Activated B cell treated with CpG ODN at 0.5 μM for 24 hours (primary cell): ENCODE measurements at regions not wholly inside any gene's neighbourhood (a gene's known extent, or its start where the extent isn't known, plus 50 kb on each side); places are given as distances from the start of the nearest gene placed in this dataset.

Experiments used
- ATAC-seq: fragments of 200-7000 bp; cut with Tn5 transposase; one replicate; pipeline ENCODE4 v1.10.0; 2021; ENCODE audit warnings: low read depth, mild to moderate bottlenecking, moderate library complexity
- CTCF ChIA-PET: fragments of 350-600 bp; sonication (Branson Sonifier 250); formaldehyde crosslinking; loops from one replicate; lab custom pipeline; 2021; ENCODE audit warnings: antibody characterized with exemption; lab: Charles Lee
- POLR2A ChIA-PET: fragments of 350-600 bp; sonication (Branson Sonifier 250); formaldehyde crosslinking; loops from one replicate; lab custom pipeline; 2021; ENCODE audit warnings: antibody characterized with exemption; lab: Charles Lee
- DNase-seq: peaks from one replicate; pipeline ENCODE4 v3.0.0; 2022
- H3K27ac Mint-ChIP-seq: one replicate; pipeline ENCODE4 v1.8.0; 2020; ENCODE audit warnings: mixed read lengths
- H3K27me3 Mint-ChIP-seq: one replicate; pipeline ENCODE4 v1.8.0; 2021; ENCODE audit warnings: mixed read lengths
- H3K36me3 Mint-ChIP-seq: one replicate; pipeline ENCODE4 v1.8.0; 2021; ENCODE audit warnings: low read depth, mixed read lengths
- H3K4me1 Mint-ChIP-seq: one replicate; pipeline ENCODE4 v1.8.0; 2021; ENCODE audit warnings: mixed read lengths
- H3K4me3 Mint-ChIP-seq: one replicate; pipeline ENCODE4 v1.8.0; 2020; ENCODE audit warnings: mild to moderate bottlenecking, mixed read lengths
- H3K9me3 Mint-ChIP-seq: one replicate; pipeline ENCODE4 v1.8.0; 2020; ENCODE audit warnings: mixed read lengths
- intact Hi-C: fragments of 100-400 bp; cut with micrococcal nuclease; formaldehyde crosslinking; loops from one replicate; pipeline ENCODE4 v1.15.1; 2024
- TF ChIP-seq, protein P1 (sequence below): fragments of 200-600 bp; IDR thresholded peaks from one replicate; pipeline ENCODE4 v1.8.0; 2022; ENCODE audit warnings: antibody characterized with exemption, mild to moderate bottlenecking

DNA sequence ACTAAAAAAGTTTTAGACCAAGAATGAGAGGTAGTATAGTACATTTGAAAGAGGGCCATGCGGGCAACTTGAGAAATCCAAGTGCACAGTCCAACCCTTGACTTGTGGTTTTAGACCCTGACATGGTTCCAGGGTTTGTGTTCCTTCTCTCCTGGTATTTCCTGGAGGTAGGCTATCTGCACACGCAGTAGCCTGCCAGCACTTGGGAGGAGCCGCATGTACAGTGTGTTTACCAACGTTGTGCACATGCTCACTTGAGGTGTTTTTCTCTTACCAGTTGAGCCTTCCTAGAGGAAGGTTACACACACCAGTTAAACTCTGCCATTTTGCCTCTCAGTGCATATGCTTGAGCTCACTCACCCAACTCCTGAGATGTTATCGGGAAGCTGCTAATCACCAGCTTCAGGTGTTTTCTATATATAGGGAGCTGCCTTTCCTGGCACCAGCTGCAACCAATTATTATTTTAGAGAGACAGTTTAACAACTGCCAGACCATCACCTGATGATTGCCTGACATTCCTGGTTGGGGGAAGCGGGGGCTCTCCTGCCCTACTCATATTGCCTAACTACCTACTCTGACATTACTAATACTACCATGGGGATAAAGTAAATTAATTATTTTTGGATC is 593.4 kb upstream of the TUSC1 start:
- no peaks in the 10 kb centered on the region for H3K9me3 Mint-ChIP-seq
- TF ChIP-seq, protein P1, sequence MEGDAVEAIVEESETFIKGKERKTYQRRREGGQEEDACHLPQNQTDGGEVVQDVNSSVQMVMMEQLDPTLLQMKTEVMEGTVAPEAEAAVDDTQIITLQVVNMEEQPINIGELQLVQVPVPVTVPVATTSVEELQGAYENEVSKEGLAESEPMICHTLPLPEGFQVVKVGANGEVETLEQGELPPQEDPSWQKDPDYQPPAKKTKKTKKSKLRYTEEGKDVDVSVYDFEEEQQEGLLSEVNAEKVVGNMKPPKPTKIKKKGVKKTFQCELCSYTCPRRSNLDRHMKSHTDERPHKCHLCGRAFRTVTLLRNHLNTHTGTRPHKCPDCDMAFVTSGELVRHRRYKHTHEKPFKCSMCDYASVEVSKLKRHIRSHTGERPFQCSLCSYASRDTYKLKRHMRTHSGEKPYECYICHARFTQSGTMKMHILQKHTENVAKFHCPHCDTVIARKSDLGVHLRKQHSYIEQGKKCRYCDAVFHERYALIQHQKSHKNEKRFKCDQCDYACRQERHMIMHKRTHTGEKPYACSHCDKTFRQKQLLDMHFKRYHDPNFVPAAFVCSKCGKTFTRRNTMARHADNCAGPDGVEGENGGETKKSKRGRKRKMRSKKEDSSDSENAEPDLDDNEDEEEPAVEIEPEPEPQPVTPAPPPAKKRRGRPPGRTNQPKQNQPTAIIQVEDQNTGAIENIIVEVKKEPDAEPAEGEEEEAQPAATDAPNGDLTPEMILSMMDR, result no peak
- H3K27ac Mint-ChIP-seq, result no peak overlapping the region
- no peak overlapping the region for H3K4me3 Mint-ChIP-seq
- no peak for ATAC-seq
- H3K4me1 Mint-ChIP-seq, result no peaks in the 10 kb centered on the region
- ChIA-PET POLR2A (no interaction called here), CTCF (no interaction called here)
- no peak for DNase-seq
- intact Hi-C loops, result no loop called here
- no peaks in the 10 kb centered on the region for H3K36me3 Mint-ChIP-seq
- no peaks in the 10 kb centered on the region for H3K27me3 Mint-ChIP-seq

DNA sequence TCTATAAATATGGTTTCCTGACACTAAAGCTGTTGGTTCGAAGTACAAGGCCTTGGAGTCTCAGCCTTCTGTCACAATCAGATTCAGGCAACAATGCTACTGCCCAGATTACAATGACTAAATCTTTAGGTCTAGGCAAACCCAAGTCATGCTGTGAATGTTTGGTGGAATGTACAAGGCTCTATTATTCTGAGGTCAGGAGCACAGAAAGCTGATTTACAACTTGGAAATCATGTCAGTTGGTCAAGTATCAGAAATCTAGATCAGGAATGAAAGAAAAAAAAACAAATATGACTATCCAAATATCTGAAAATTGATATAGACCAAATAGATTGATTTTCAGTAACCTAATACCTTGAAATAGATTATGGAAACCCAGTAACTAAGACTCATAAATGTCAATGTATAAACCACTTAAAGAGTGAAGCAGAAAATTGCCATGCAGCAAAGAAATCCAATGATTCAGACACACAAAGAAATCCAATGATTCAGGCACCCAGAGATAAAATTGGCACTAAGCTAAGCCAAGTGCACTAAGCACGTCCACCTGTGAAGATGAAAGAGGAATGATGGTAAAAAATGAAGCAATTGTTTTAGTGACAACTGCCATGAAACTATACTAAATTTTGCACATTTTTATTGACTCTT is 588.0 kb upstream of the TUSC1 start:
- TF ChIP-seq, protein P1, result no peak
- POLR2A ChIA-PET, result no interaction called here
- Mint-ChIP-seq H3K27ac (no peak overlapping the region), H3K36me3 (no peaks in the 10 kb centered on the region), H3K4me3 (no peak overlapping the region), H3K4me1 (no peaks in the 10 kb centered on the region), H3K27me3 (no peaks in the 10 kb centered on the region), H3K9me3 (no peaks in the 10 kb centered on the region)
- ATAC-seq (no peak), DNase-seq (no peak)
- CTCF ChIA-PET, result no interaction called here
- intact Hi-C loops, result no loop called here

DNA sequence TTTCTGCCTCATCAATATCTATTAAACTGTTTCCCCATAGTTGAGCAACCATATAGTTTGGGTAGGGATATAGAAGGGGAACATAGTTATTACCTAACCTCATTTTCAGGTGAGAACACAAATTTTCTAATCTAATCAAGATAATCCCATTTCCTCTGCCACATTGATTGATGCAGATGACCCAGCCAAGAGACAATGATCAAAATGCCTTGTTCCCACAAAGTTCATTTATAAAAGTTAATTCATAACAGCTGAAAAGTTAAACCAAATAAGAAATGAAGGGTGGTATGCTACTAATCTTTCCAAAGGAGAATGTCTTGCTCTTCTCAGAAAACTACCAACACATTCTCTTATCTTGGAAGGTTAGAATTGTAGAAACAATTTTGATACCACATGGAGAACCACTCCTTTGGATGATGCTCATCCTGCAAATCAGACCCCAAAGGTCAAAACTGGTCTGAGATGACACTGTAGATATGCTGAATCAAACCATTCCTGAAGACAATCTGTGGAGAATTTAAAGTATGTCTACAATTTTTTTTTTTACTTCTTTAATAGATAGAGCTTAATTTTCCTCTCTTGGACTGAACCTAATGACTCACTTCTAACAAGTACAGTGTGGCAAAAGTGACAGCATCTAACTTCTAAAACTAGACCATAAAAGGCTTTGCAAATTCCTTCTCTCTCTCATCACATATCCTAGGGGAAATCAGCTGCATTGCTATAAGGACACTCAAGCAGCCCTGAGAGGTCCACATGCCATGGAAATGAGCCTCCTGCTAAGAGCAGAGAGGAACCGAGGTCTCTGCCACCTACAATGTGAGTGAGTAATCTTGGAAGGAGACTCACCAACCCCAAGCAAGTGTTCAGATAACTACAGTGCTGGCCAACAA is 586.7 kb upstream of the TUSC1 start:
- CTCF ChIA-PET, result no interaction called here
- H3K36me3 Mint-ChIP-seq, result no peaks in the 10 kb centered on the region
- ATAC-seq (no peak), DNase-seq (no peak)
- no peaks in the 10 kb centered on the region for H3K27me3 Mint-ChIP-seq
- TF ChIP-seq, protein P1, result no peak
- no peaks in the 10 kb centered on the region for H3K9me3 Mint-ChIP-seq
- intact Hi-C loops, result no loop called here
- no peaks in the 10 kb centered on the region for H3K4me1 Mint-ChIP-seq
- H3K4me3 Mint-ChIP-seq, result no peak overlapping the region
- POLR2A ChIA-PET, result no interaction called here
- no peak overlapping the region for H3K27ac Mint-ChIP-seq

DNA sequence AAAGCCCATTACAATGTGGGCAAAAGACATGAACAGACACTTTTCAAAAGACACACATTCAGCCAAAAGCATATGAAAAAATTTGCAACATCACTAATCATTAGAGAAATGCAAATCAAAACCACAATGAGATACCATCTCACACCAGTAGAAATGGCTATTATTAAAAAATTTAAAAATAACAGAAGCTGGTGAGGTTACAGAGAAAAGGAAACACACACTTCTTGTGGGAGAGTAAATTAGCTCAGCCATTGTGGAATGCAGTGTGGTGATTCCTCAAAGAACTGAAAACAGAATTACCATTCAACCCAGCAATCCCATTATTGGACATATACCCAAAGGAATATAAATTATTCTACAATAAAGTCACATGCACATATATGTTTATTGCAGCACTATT is 585.2 kb upstream of the TUSC1 start:
- no peaks in the 10 kb centered on the region for H3K36me3 Mint-ChIP-seq
- no peak overlapping the region for H3K4me3 Mint-ChIP-seq
- DNase-seq (no peak), ATAC-seq (no peak)
- no peaks in the 10 kb centered on the region for H3K9me3 Mint-ChIP-seq
- TF ChIP-seq, protein P1, result no peak
- intact Hi-C loops, result no loop called here
- no peaks in the 10 kb centered on the region for H3K27me3 Mint-ChIP-seq
- ChIA-PET POLR2A (no interaction called here), CTCF (no interaction called here)
- H3K27ac Mint-ChIP-seq, result no peak overlapping the region
- H3K4me1 Mint-ChIP-seq, result no peaks in the 10 kb centered on the region
